ENCODE measurements at regions not wholly inside any gene's neighbourhood (a gene's known extent, or its start where the extent isn't known, plus 50 kb on each side); places are given as distances from the start of the nearest gene placed in this dataset.

- TF ChIP-seq CTCF (optimal IDR thresholded peaks at IDR 0.05 in 1 of 3, IDR thresholded peaks at IDR 0.05 in 1 of 3, conservative IDR thresholded peaks at IDR 0.05 in 1 of 3; ENCODE audit: extremely low read depth in 1 of 3, insufficient read depth in 2 of 3, low read length in 3 of 3) (no peak), EZH2 (IDR thresholded peaks at IDR 0.05; ENCODE audit: low read length) (no peak)
Measured at GRCh38 chr1:34378968-34379856, 202.5 kb downstream of the C1orf94 start.
